WERI-Rb-1 (cell line): ENCODE measurements at regions not wholly inside any gene's neighbourhood (a gene's known extent, or its start where the extent isn't known, plus 50 kb on each side); places are given as distances from the start of the nearest gene placed in this dataset.

Source experiments
- DNase-seq: peaks from one replicate; pipeline ENCODE4 v3.0.0-alpha.2; 2020
- H3K27ac ChIP-seq: fragments of 250-450 bp; sonication (Bioruptor Pico); 2 replicates; pipeline ENCODE4 v1.5.1; 2020; ENCODE audit warnings: mild to moderate bottlenecking, moderate library complexity
- H3K27me3 ChIP-seq: fragments of 250-450 bp; sonication (Bioruptor Pico); 2 replicates; pipeline ENCODE4 v1.5.1; 2021; ENCODE audit warnings: mild to moderate bottlenecking, low read depth, moderate library complexity; ENCODE audit not compliant: insufficient read depth, severe bottlenecking
- H3K36me3 ChIP-seq: fragments of 250-450 bp; sonication (Bioruptor Pico); 2 replicates; pipeline ENCODE4 v1.5.1; 2020; ENCODE audit warnings: mild to moderate bottlenecking, moderate library complexity
- H3K4me3 ChIP-seq: 2 replicates; pipeline ENCODE4 v1.5.1; 2011; ENCODE audit warnings: low read depth, mild to moderate bottlenecking, control low read depth, low read length
- H3K9me3 ChIP-seq: fragments of 250-450 bp; sonication (Bioruptor Pico); 2 replicates; pipeline ENCODE4 v1.5.1; 2021; ENCODE audit warnings: mild to moderate bottlenecking, moderate library complexity; ENCODE audit not compliant: severe bottlenecking
- TF ChIP-seq, protein P1 (sequence below): IDR thresholded peaks from 2 replicates; pipeline ENCODE4 v1.5.1; 2011; ENCODE audit warnings: low read depth, mild to moderate bottlenecking, control low read depth, inconsistent platforms, low read length

DNA sequence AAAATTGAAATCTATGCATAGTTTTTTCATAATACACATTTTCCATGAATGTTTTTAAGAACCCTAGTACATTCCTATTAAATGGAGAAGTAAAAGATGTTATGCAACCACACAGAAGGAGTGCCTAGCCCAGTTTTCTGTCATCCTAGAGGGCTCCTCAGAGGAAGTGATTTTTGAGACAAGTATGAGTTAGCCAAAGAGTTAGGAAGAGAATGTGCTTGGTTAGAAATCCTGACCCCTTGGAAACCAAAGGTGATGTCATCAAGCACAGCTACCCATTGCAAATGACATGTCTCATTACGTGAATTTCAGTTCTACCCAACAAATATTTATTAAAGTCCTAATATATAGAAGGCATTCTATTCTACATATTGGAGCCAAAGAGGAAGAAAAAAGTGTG, 88.9 kb upstream of the TNFSF4 start:
- Histone ChIP-seq H3K9me3 (no peaks in the 10 kb centered on the region), H3K27ac (no peak overlapping the region), H3K4me3 (no peak overlapping the region), H3K27me3 (no peaks in the 10 kb centered on the region), H3K36me3 (no peaks in the 10 kb centered on the region)
- TF ChIP-seq, protein P1, sequence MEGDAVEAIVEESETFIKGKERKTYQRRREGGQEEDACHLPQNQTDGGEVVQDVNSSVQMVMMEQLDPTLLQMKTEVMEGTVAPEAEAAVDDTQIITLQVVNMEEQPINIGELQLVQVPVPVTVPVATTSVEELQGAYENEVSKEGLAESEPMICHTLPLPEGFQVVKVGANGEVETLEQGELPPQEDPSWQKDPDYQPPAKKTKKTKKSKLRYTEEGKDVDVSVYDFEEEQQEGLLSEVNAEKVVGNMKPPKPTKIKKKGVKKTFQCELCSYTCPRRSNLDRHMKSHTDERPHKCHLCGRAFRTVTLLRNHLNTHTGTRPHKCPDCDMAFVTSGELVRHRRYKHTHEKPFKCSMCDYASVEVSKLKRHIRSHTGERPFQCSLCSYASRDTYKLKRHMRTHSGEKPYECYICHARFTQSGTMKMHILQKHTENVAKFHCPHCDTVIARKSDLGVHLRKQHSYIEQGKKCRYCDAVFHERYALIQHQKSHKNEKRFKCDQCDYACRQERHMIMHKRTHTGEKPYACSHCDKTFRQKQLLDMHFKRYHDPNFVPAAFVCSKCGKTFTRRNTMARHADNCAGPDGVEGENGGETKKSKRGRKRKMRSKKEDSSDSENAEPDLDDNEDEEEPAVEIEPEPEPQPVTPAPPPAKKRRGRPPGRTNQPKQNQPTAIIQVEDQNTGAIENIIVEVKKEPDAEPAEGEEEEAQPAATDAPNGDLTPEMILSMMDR: no peak
- DNase-seq: no peak

- Histone ChIP-seq H3K4me3 (no peak overlapping the region), H3K36me3 (no peaks in the 10 kb centered on the region), H3K9me3 (no peaks in the 10 kb centered on the region), H3K27me3 (no peaks in the 10 kb centered on the region), H3K27ac (no peak overlapping the region)
- TF ChIP-seq, protein P1: no peak
- DNase-seq: no peak
Observed at GRCh38 chr1:173297798-173298391, 90.8 kb upstream of the TNFSF4 start.

DNA sequence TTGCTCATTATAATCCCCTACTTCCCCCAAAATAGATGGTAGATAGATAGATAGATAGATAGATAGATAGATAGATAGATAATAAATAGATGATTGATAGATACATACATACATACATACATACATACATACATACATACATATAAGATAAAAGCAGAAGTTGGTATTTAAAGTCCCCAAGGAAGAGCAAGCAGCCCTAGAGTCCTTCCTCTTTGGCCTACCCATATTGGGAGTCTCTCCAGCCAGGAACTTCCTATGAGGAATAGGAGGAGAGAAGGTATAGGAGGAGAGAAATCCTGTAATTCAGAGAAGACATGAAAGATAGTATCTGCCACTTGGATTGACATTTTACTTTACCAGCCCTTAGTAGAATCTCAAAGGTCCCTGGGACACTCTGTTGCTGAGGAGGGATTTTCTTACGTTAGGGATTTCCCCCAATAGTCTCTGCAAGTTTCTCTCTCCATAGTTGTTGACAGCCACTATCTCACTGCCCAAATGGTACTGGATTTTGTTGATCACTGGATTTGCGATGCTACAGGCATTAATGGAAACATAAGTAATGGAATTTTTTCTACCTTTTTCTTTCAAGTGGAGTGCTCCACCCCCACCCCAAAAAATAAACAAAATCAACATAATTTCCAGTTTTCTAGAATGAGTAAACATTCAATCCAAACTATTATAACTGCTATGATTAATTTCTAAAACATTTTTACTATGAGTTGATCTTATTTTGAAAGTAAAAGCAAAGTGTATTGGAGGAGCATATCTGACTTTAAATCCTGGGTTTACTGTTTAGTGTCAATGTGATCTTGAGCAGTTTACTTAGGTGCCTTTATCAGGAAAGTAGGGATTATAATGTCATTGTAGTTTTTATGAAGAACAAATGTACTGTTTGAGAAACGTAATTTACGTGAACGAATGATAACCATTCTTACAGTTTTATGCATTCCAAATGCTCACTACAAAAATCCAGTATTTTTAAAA, 93.2 kb upstream of the TNFSF4 start:
- no peak for DNase-seq
- no peaks in the 10 kb centered on the region for H3K27me3 ChIP-seq
- H3K27ac ChIP-seq: no peak overlapping the region
- no peaks in the 10 kb centered on the region for H3K9me3 ChIP-seq
- H3K4me3 ChIP-seq: no peak overlapping the region
- TF ChIP-seq, protein P1: no peak
- H3K36me3 ChIP-seq: no peaks in the 10 kb centered on the region

DNA sequence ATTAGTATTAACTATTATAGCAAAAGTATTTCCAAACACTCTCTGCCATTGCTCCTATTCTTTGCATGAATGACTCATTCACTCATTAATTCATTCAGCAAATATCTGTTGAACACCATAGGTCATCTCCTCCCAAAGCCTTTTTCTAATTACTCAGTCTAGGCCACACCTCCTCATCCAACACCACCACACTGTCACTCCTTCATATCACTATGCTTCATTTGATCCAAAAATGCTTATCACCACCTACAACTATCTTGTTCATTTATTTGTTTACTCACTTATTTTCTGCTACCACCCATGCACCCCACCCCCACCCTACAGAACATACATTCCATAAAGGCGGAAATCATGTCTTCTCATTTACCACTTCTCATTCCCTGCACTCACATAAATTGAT, 94.4 kb upstream of the TNFSF4 start:
- TF ChIP-seq, protein P1: no peak

DNA sequence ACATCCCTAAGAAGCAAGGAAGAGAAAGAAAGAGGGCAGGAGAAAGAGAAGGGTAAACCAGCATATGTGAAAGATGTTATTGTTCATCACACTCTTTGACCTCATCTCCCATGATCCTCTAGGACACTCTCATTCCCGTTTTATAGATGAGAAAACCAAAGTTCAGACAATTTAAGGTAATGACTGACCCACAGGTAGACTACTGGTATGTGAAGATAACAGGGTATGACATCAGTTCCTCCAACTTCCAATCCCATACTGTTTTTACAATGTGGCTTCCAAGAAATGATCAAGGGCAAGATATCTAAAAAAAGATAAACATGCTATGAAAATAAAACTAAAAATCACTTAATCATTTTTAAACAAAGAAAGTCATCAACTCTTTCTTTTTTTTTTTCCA, 95.2 kb upstream of the TNFSF4 start:
- H3K36me3 ChIP-seq: no peaks in the 10 kb centered on the region
- TF ChIP-seq, protein P1: no peak
- H3K4me3 ChIP-seq: no peak overlapping the region
- no peak overlapping the region for H3K27ac ChIP-seq
- no peaks in the 10 kb centered on the region for H3K27me3 ChIP-seq
- no peaks in the 10 kb centered on the region for H3K9me3 ChIP-seq
- DNase-seq: no peak

More for the DNA sequence above, 94.4 kb upstream of the TNFSF4 start:
- Histone ChIP-seq H3K4me3 (no peak overlapping the region), H3K27ac (no peak overlapping the region), H3K27me3 (no peaks in the 10 kb centered on the region), H3K9me3 (no peaks in the 10 kb centered on the region), H3K36me3 (no peaks in the 10 kb centered on the region)
- DNase-seq: no peak
